Right renal cortex interstitium (tissue), 3 donors: ENCODE measurements at regions not wholly inside any gene's neighbourhood (a gene's known extent, or its start where the extent isn't known, plus 50 kb on each side); places are given as distances from the start of the nearest gene placed in this dataset.

Experiments
- DNase-seq, 3 donors: peaks; one replicate each; pipeline ENCODE4 v3.0.0-alpha.2; 2013; ENCODE audit warnings: low read depth in 3 of 3, low spot score in 2 of 3

- no peak for DNase-seq
Observed at GRCh38 chr6:93584300-93584699, 164.9 kb upstream of the EPHA7 start.

GRCh38 chr6:93581371-93581770, 162.0 kb upstream of the EPHA7 start:
- peak in 1 of 3 donors; percentile 29 for DNase-seq

- DNase-seq = no peak
Observed at GRCh38 chr6:93580446-93580845, 161.1 kb upstream of the EPHA7 start.

- DNase-seq = no peak
Observed at GRCh38 chr6:93575495-93576267, 156.3 kb upstream of the EPHA7 start.

GRCh38 chr6:93574299-93574698, 154.9 kb upstream of the EPHA7 start:
- no peak for DNase-seq

- DNase-seq = no peak
Observed at GRCh38 chr6:93571346-93571745, 152.0 kb upstream of the EPHA7 start.

- DNase-seq = no peak
Observed at GRCh38 chr6:93568169-93568568, 148.8 kb upstream of the EPHA7 start.

GRCh38 chr6:93567164-93567563, 147.8 kb upstream of the EPHA7 start:
- no peak for DNase-seq

- DNase-seq = no peak
Observed at GRCh38 chr6:93566285-93566684, 146.9 kb upstream of the EPHA7 start.

- no peak for DNase-seq
Observed at GRCh38 chr6:93562582-93562981, 143.2 kb upstream of the EPHA7 start.

GRCh38 chr6:93555292-93555691, 135.9 kb upstream of the EPHA7 start:
- no peak for DNase-seq

GRCh38 chr6:93554018-93554417, 134.7 kb upstream of the EPHA7 start:
- DNase-seq = no peak

- no peak for DNase-seq
Observed at GRCh38 chr6:93550551-93551276, 131.4 kb upstream of the EPHA7 start.

GRCh38 chr6:93549868-93550267, 130.5 kb upstream of the EPHA7 start:
- no peak for DNase-seq

GRCh38 chr6:93524671-93525451, 105.5 kb upstream of the EPHA7 start:
- no peak for DNase-seq

- DNase-seq = no peak
Observed at GRCh38 chr6:93523365-93523764, 104.0 kb upstream of the EPHA7 start.

GRCh38 chr6:93516441-93516840, 97.1 kb upstream of the EPHA7 start:
- DNase-seq = no peak

- DNase-seq = no peak
Observed at GRCh38 chr6:93515736-93516135, 96.4 kb upstream of the EPHA7 start.

- no peak for DNase-seq
Observed at GRCh38 chr6:93498713-93499112, 79.4 kb upstream of the EPHA7 start.

- no peak for DNase-seq
Observed at GRCh38 chr6:93496548-93496947, 77.2 kb upstream of the EPHA7 start.

GRCh38 chr6:93494057-93494456, 74.7 kb upstream of the EPHA7 start:
- DNase-seq = no peak
